Subcutaneous abdominal adipose tissue (tissue), 5 donors: ENCODE measurements at regions not wholly inside any gene's neighbourhood (a gene's known extent, or its start where the extent isn't known, plus 50 kb on each side); places are given as distances from the start of the nearest gene placed in this dataset.

Experiments used
- H3K27ac ChIP-seq: one replicate; pipeline ENCODE4 v1.7.0; 2013; ENCODE audit warnings: low read depth, mild to moderate bottlenecking, inconsistent platforms, low read length, moderate library complexity
- H3K27me3 ChIP-seq, 5 donors: one replicate each; pipeline ENCODE4 v1.7.0; 2013; ENCODE audit warnings: low read length in 5 of 5, inconsistent platforms in 1 of 5; ENCODE audit not compliant: control insufficient read depth in 5 of 5, insufficient read depth in 4 of 5
- H3K36me3 ChIP-seq, 5 donors: one replicate each; pipeline ENCODE4 v1.7.0; 2013; ENCODE audit warnings: low read length in 5 of 5; ENCODE audit not compliant: control insufficient read depth in 5 of 5, insufficient read depth in 5 of 5
- H3K4me1 ChIP-seq, 5 donors: one replicate each; pipeline ENCODE4 v1.7.0; 2013; ENCODE audit warnings: low read length in 5 of 5, mild to moderate bottlenecking in 3 of 5, moderate library complexity in 1 of 5; ENCODE audit not compliant: control insufficient read depth in 5 of 5, insufficient read depth in 5 of 5
- H3K4me3 ChIP-seq, 5 donors: one replicate each; pipeline ENCODE4 v1.7.0; 2013; ENCODE audit warnings: low read length in 5 of 5, low read depth in 1 of 5
- H3K9ac ChIP-seq, 5 donors: one replicate each; pipeline ENCODE4 v1.7.0; 2013; ENCODE audit warnings: low read length in 5 of 5, mild to moderate bottlenecking in 4 of 5, moderate library complexity in 3 of 5
- H3K9me3 ChIP-seq, 5 donors: one replicate each; pipeline ENCODE4 v1.7.0; 2013; ENCODE audit warnings: low read length in 5 of 5; ENCODE audit not compliant: control insufficient read depth in 5 of 5
- donor health status: healthy.
- donor health status: healthy.
- donor health status: healthy.
- donor health status: healthy.
- donor health status: healthy.

DNA sequence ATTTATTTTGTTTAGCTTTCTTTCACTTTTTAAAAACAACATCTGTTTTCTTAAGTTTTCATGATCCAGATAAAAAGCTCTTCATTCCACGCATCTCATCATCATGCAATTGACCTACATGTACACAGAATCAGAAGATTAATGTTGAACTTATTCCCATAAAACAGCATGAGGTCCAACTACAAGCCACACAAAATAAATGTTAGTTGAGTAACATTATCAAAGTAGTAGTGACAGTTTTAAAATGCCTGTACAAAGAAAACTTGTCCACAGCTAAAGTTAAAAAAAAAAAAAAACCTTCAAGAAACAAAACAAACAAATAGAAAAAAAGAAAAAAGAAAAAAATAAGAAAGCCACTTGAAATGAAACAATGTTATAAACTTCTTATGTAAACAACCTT is 846.3 kb downstream of the TLE1 start:
- Histone ChIP-seq H3K9ac (no peak overlapping the region), H3K4me3 (no peak overlapping the region), H3K9me3 (no peaks in the 10 kb centered on the region), H3K4me1 (no peaks in the 10 kb centered on the region), H3K27ac (no peak overlapping the region), H3K27me3 (no peaks in the 10 kb centered on the region), H3K36me3 (no peaks in the 10 kb centered on the region)

DNA sequence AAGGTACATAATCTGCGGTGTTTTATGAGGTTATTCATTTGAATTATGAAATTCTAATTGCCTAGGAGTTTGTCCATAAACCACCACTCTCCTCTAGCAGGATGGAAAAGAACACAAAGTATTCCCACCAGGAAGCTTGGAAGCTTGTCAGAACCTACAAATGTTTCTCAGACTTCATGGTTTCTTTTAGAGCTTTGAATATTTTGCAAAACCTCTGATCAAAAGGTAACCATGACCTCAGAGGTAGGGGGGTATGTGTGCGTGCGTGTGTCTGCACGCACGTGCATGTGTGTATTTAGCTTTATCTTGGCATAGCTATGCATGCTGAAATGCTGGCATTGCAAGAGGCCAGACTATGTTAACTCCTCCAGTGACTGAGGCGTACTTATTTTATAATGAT is 847.0 kb downstream of the TLE1 start:
- Histone ChIP-seq H3K4me3 (no peak overlapping the region), H3K36me3 (no peaks in the 10 kb centered on the region), H3K27ac (no peak overlapping the region), H3K27me3 (no peaks in the 10 kb centered on the region), H3K9ac (no peak overlapping the region), H3K4me1 (no peaks in the 10 kb centered on the region), H3K9me3 (no peaks in the 10 kb centered on the region)

DNA sequence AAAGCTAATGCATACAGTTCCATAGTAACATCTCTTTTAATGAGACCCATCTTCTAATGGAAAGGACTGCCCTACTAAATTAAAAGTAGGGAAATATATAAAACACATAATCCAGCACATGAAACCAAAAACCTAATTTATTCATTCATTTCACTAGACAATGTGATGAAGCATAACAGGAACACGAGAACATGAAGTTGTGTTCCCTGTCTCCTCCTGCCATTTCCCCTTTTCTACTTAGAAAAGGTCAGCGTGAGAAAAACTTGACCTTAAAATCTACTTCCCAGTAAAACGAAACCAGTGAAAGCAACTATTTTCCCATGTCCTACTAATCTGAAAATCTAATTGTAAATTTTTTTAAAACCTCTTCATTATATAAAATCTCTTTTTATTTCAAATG is 847.5 kb downstream of the TLE1 start:
- Histone ChIP-seq H3K4me1 (no peaks in the 10 kb centered on the region), H3K9ac (no peak overlapping the region), H3K9me3 (no peaks in the 10 kb centered on the region), H3K4me3 (no peak overlapping the region), H3K36me3 (no peaks in the 10 kb centered on the region), H3K27me3 (no peaks in the 10 kb centered on the region), H3K27ac (no peak overlapping the region)

DNA sequence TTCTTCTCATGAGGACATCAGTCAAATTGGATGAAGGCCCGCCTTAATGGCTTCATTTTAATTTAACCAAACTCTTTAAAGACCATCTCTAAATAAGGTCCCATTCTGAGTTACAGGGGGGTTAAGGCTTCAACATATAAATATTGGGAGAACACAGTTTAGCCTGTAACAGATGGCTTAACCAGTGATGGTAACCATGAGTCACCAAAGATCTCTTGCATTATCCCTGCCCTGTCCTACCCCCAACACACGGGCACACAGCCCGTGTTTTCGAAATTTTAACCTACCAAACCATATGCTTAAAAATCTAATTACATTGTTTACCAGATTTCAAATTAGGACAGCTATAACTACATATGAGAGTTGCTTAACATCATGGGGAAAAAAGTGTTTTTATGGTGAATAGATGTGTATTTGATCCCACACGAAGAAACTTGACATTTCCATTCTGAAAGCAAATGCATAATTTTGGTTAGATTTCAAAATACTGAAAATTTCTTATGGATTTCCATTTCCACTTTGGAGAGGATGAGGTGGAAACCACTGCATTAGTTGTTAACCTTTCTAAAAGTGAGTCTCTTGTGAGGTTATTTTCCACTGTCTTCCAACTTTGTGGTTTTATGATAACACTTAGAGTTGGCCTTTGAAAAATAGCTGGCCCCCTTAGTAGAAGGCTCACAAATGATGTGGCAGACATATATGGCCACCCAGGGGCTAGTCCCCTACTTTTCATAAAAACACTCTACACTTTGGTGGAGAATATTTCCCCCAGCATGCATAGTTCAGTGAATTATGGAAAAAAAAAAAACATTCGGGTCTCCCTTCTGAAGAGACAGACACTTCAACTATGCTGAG is 849.3 kb downstream of the TLE1 start:
- no peaks in the 10 kb centered on the region for H3K36me3 ChIP-seq
- H3K27me3 ChIP-seq = no peaks in the 10 kb centered on the region
- no peaks in the 10 kb centered on the region for H3K9me3 ChIP-seq
- no peak overlapping the region for H3K4me3 ChIP-seq
- no peak overlapping the region for H3K9ac ChIP-seq
- no peak overlapping the region for H3K27ac ChIP-seq
- no peaks in the 10 kb centered on the region for H3K4me1 ChIP-seq

DNA sequence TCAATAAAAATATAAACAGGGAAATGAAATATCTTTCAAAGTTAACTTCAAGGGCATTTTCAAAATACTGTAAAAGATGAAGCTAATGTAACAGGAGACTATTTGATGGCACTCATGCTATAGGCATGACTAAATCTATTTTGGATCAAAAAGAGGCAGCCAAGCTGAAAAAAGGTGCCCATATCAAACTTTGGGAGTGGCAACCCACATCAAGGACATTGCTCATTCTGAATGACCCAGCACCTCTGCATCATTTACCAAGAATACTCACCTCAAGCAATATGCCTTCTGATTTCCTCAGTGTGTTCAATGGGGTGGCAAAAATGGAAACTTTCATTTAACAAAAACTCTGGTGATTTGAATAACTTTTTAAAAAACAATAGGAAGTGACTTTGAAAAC is 853.3 kb downstream of the TLE1 start:
- Histone ChIP-seq H3K4me3 (no peak overlapping the region), H3K36me3 (no peaks in the 10 kb centered on the region), H3K9ac (no peak overlapping the region), H3K27me3 (no peaks in the 10 kb centered on the region), H3K4me1 (no peaks in the 10 kb centered on the region), H3K27ac (no peak overlapping the region), H3K9me3 (no peaks in the 10 kb centered on the region)

DNA sequence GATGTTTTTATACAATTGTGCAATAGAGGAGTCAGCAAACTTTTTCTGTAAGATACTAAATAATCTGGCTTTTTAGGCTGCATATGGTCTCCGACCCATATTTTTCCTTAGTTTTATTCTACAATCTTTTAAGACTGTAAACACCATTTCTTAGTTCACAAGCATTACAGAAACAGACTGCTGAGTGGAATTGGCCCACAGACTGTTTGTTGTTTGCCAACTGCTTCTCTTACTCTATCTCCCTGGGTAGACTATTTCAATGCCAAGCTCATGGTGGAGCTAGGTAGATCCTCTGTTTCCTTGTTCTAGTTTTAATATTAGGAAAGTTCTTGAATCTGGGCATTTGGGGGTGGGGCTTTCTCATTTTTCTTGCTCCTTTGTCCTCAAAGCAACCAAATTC is 857.6 kb downstream of the TLE1 start:
- Histone ChIP-seq H3K4me3 (no peak overlapping the region), H3K27me3 (no peaks in the 10 kb centered on the region), H3K4me1 (no peaks in the 10 kb centered on the region), H3K27ac (no peak overlapping the region), H3K9me3 (no peaks in the 10 kb centered on the region), H3K9ac (no peak overlapping the region), H3K36me3 (no peaks in the 10 kb centered on the region)

DNA sequence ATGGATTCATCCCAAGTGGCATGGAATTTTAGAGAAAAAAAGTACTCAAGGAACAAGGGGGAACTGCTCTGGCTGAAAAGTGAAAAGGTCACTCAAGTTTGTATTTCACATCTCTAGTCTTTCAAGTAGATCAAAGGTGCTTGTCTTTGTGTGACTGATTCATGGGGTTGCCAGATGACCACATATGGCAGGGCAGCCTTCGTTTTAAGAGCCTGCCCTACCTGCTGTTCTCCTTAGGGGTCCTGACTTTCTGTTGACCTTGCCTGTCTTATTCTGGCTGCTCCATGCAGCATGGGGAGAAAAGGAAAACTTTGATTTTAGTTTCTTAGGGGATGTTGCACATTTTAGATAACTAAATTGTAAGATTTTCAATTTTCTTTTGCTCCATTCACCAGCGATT is 877.7 kb downstream of the TLE1 start:
- no peaks in the 10 kb centered on the region for H3K9me3 ChIP-seq
- no peak overlapping the region for H3K27ac ChIP-seq

DNA sequence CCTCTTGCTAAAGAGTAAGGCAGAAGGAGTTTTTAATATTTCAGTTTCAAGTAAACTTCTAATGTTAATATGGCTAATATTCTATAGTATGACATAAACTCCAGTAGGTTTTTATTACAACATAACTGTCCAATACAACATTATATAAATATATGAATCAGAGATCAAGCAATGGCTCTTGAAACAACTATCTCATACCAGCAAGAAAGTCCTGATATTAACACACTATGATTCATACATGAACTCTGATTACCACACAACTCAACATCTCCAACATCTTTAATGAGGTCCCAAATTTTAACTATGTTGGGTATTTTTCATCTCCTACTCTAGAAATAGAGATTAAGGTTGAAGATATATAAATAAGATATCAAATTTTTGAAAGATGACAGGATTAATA is 878.3 kb downstream of the TLE1 start:
- Histone ChIP-seq H3K36me3 (no peaks in the 10 kb centered on the region), H3K4me1 (no peaks in the 10 kb centered on the region), H3K27ac (no peak overlapping the region), H3K9ac (no peak overlapping the region), H3K9me3 (no peaks in the 10 kb centered on the region), H3K27me3 (no peaks in the 10 kb centered on the region), H3K4me3 (no peak overlapping the region)

More for the DNA sequence above, 877.7 kb downstream of the TLE1 start:
- Histone ChIP-seq H3K4me1 (no peaks in the 10 kb centered on the region), H3K9ac (no peak overlapping the region), H3K4me3 (no peak overlapping the region), H3K27me3 (no peaks in the 10 kb centered on the region), H3K36me3 (no peaks in the 10 kb centered on the region)

DNA sequence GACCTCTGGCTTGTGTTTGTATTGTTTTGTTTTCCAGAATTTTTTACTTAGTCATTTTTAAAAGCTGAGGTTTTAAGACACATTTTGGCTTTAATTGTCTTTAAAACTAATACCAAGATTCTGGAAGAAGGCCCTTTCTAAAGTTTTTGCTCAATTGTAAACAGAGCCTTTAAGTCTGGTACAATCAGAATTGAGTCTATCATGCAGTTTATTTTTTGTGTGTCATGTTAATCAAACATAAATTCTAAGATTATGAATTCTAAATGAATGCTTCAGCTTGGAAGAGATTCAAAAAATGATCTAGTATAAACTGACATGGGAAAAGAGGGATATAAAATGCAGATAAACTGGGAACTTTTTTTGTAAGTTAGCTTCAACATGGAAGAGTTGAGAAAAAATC is 882.7 kb downstream of the TLE1 start:
- Histone ChIP-seq H3K4me3 (no peak overlapping the region), H3K9ac (no peak overlapping the region), H3K9me3 (no peaks in the 10 kb centered on the region), H3K27me3 (no peaks in the 10 kb centered on the region), H3K27ac (no peak overlapping the region), H3K4me1 (no peaks in the 10 kb centered on the region), H3K36me3 (no peaks in the 10 kb centered on the region)

DNA sequence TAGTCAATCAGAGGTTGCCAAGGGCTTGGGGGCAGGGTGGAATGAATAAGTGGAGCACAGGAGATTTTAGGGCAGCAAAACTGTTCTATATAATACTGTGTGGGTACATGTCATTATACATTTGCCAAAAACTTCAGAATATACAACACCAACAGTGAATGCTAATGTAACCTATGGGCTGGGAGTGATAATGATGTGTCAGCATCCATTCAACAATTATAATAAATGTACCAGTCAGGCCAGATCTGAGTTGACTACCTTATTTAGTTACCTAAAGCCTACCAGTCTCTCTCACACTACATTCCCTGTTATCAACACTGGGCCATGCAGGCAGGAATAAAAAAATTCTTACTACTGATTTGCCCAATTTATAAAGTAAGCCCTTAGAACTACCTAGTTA is 884.5 kb downstream of the TLE1 start:
- Histone ChIP-seq H3K9me3 (peaks cover 0 to 8% (median 3%) of the 10 kb centered on the region in 5 donors), H3K9ac (no peak overlapping the region), H3K27ac (no peak overlapping the region), H3K4me3 (no peak overlapping the region), H3K27me3 (no peaks in the 10 kb centered on the region), H3K36me3 (no peaks in the 10 kb centered on the region), H3K4me1 (no peaks in the 10 kb centered on the region)
